ENCODE measurements at regions not wholly inside any gene's neighbourhood (a gene's known extent, or its start where the extent isn't known, plus 50 kb on each side); places are given as distances from the start of the nearest gene placed in this dataset.

GRCh38 chr7:156515911-156516790, 124.4 kb upstream of the RNF32 start (continued):
- no peak for TF ChIP-seq KIAA2018 (CRISPR knock-in tag; IDR thresholded peaks at IDR 0.05; ENCODE audit: borderline replicate concordance)
- TF ChIP-seq, protein P1, sequence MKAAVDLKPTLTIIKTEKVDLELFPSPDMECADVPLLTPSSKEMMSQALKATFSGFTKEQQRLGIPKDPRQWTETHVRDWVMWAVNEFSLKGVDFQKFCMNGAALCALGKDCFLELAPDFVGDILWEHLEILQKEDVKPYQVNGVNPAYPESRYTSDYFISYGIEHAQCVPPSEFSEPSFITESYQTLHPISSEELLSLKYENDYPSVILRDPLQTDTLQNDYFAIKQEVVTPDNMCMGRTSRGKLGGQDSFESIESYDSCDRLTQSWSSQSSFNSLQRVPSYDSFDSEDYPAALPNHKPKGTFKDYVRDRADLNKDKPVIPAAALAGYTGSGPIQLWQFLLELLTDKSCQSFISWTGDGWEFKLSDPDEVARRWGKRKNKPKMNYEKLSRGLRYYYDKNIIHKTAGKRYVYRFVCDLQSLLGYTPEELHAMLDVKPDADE (CRISPR knock-in tag; IDR thresholded peaks at IDR 0.05), result no peak
- TF ChIP-seq ZNF296 (CRISPR knock-in tag; conservative IDR thresholded peaks at IDR 0.05), result no peak
- no peak for TF ChIP-seq DNMT1 (CRISPR knock-in tag; IDR thresholded peaks at IDR 0.05)
- TF ChIP-seq, protein P2, sequence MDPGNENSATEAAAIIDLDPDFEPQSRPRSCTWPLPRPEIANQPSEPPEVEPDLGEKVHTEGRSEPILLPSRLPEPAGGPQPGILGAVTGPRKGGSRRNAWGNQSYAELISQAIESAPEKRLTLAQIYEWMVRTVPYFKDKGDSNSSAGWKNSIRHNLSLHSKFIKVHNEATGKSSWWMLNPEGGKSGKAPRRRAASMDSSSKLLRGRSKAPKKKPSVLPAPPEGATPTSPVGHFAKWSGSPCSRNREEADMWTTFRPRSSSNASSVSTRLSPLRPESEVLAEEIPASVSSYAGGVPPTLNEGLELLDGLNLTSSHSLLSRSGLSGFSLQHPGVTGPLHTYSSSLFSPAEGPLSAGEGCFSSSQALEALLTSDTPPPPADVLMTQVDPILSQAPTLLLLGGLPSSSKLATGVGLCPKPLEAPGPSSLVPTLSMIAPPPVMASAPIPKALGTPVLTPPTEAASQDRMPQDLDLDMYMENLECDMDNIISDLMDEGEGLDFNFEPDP (CRISPR knock-in tag; conservative IDR thresholded peaks at IDR 0.05), result no peak
- peak; percentile 64; the same call in 1 of the 2 replicates for TF ChIP-seq PPARG (CRISPR knock-in tag; conservative IDR thresholded peaks at IDR 0.05)
- no peak for TF ChIP-seq ZNF484 (CRISPR knock-in tag; IDR thresholded peaks at IDR 0.05; ENCODE audit: borderline replicate concordance, low read depth)
- TF ChIP-seq NAIF1 (CRISPR knock-in tag; IDR thresholded peaks at IDR 0.05; ENCODE audit: borderline replicate concordance), result no peak
- TF ChIP-seq, protein P3, sequence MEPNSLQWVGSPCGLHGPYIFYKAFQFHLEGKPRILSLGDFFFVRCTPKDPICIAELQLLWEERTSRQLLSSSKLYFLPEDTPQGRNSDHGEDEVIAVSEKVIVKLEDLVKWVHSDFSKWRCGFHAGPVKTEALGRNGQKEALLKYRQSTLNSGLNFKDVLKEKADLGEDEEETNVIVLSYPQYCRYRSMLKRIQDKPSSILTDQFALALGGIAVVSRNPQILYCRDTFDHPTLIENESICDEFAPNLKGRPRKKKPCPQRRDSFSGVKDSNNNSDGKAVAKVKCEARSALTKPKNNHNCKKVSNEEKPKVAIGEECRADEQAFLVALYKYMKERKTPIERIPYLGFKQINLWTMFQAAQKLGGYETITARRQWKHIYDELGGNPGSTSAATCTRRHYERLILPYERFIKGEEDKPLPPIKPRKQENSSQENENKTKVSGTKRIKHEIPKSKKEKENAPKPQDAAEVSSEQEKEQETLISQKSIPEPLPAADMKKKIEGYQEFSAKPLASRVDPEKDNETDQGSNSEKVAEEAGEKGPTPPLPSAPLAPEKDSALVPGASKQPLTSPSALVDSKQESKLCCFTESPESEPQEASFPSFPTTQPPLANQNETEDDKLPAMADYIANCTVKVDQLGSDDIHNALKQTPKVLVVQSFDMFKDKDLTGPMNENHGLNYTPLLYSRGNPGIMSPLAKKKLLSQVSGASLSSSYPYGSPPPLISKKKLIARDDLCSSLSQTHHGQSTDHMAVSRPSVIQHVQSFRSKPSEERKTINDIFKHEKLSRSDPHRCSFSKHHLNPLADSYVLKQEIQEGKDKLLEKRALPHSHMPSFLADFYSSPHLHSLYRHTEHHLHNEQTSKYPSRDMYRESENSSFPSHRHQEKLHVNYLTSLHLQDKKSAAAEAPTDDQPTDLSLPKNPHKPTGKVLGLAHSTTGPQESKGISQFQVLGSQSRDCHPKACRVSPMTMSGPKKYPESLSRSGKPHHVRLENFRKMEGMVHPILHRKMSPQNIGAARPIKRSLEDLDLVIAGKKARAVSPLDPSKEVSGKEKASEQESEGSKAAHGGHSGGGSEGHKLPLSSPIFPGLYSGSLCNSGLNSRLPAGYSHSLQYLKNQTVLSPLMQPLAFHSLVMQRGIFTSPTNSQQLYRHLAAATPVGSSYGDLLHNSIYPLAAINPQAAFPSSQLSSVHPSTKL (CRISPR knock-in tag; IDR thresholded peaks at IDR 0.05), result peak; percentile 1
- no peak for TF ChIP-seq GABPA (IDR thresholded peaks at IDR 0.05; ENCODE audit: low read depth, low read length)
- 0 out of 2 replicates have a peak, but pooled peaks have one; percentile 10 for TF ChIP-seq GABPA (CRISPR knock-in tag; IDR thresholded peaks at IDR 0.05; ENCODE audit: low read depth)
- peak; percentile 26; the same call in 1 of the 2 replicates for TF ChIP-seq MEF2D (CRISPR knock-in tag; IDR thresholded peaks at IDR 0.05)
- TF ChIP-seq HNRNPUL1 (IDR thresholded peaks at IDR 0.05; ENCODE audit: low read depth, low read length), result no peak
- TF ChIP-seq ZNF160 (CRISPR knock-in tag; IDR thresholded peaks at IDR 0.05), result no peak

All from HepG2 (cell line).